ENCODE measurements at regions not wholly inside any gene's neighbourhood (a gene's known extent, or its start where the extent isn't known, plus 50 kb on each side); places are given as distances from the start of the nearest gene placed in this dataset.
"Not testable (repeated sequence)": the region's sequence is repeated elsewhere in the genome, so short reads cannot be mapped to it uniquely, and the experiment has no call there.

DNA sequence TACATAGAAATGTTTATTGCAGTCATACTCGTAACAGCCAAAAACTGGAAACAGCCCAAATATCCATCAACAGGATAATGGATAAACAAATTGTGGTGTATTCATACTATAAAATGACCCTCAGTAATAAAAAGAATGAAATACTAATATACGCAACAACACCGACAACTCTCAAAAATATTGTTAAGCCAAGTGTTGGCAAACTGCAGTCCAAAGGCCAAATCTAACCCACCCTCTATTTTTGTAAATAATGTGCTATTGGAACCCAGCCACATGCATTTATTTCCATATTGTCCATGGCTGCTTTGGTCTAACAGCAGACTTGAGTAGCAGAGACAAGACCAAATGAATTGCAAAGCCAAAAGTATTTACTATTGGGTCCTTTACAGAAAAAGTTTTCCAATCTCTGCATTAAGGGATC is 151.0 kb downstream of the MREG start:
- no peak for DNase-seq (ENCODE audit: low spot score)

DNA sequence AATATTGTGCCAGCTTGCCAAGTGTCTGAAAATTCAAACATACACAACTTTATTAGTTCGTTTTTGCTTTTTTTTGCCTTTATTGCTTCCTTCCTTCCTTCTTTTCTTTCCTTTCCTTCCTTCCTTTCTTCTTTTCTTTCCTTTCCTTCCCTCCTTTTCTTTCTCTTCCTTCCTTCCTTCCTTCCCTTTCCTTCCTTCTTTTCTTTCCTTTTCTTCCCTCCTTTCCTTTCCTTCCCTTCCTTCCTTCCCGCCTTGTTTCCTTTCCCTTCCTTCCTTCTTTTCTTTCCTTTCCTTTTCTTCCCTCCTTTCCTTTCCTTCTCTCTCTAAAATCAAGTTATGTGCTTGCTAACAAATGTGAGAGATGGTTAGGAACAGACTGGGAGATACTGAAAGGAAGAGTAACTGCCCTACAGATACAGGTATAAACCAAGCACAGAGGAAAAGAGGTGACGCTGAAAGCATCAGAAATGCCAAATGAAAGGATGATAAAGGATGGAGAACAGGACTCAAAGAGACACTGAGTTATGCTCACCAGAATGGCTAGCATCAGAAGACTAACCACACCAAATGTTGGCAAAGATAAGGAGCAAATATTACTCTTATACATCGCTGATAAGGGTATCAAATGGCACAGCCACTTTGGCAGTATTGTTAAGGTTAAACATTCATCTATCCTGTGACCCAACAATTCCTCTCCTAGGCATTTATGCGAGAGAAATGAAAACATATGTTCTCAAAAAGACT is 151.6 kb downstream of the MREG start:
- DNase-seq (ENCODE audit: low spot score) = peak; percentile 16

DNA sequence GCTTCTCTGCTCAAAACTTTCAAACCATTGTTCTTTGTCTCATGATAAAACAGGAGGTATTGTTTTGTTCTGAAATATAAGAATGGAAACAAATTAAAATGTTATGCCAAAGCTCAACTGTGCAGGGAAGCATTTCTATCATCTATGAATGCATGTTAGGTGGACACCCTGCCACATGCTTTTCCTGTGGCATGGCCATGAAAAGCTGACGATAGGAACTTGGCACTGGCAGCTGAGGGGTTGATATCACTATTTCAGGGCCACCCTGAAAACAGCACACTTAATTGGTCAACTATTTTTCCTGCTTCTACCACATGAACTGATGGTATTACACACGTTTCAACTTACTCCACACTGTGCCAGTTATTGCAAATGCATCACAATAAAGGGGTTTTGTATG is 157.3 kb downstream of the MREG start:
- DNase-seq (ENCODE audit: low spot score) = no peak

DNA sequence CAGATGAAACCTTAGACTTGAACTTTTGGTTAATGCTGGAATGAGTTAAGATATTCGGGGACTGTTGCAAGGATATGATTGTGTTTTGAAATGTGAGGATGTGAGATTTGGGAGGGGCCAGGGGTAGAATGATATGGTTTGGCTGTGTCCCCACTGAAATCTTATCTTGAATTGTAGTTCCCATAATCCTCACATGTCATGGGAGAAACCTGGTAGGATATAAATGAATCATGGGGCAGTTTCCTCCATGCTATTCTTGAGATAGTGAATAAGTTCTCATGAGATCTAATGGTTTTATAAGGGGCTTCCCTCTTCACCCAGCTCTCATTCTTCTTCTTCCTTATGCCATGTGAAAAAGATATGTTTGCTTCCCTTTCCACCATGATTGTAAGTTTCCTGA is 158.0 kb downstream of the MREG start:
- not testable (repeated sequence) for DNase-seq (ENCODE audit: low spot score)

DNA sequence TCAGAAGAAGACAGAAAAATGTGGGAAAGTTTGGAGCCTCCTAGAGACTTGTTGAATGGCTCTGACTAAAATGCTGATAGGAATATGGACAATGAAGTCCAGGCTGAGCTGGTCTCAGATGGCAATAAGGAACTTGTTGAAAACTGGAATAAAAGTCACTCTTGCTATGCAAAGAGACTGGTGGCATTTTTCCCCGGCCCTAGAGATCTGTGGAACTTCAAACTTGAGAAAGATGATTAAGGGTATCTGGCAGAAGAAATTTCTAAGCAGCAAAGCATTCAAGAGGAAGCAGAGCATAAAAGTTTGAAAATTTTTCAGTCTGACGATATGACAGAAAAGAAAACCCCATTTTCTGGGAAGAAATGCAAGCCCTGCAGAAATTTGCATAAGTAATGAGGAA is 159.3 kb downstream of the MREG start:
- no peak for DNase-seq (ENCODE audit: low spot score)

DNA sequence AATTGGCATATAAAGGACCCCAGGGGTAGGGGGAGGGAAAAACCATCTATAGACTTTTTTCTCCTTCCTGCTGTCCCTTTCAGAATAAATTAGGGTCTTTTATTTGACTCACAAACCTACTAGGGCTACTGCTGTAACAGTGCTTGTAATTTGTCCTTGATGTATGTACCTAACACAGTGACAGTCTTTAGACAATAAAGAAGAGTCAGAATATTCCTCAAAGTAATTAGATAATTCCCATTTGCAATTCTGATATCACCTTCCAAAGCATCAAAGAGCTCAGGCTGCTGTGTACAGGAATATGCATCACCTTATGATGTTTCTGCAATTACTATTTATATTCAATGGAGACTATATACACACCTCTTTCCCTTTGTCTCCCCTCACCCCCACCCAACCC is 161.7 kb downstream of the MREG start:
- DNase-seq (ENCODE audit: low spot score) = no peak

DNA sequence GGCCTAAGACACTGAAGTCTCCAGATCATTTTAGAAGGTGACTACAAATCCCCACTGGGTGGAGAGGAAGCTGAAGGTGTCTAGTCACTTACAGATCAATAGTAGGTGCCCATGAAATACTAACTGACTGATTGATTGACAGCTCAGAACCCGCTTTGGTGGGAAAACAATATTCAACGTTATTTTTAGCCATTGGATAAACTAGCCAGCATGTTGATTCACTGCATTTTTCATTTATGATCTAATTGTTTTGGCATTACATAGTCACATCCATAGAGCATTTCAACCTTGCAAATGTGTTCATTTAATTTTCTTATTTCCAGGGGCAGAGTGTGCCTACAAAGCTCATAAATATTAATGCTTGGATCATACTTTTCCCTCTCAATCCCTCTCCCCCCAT is 162.3 kb downstream of the MREG start:
- DNase-seq (ENCODE audit: low spot score) = no peak

DNA sequence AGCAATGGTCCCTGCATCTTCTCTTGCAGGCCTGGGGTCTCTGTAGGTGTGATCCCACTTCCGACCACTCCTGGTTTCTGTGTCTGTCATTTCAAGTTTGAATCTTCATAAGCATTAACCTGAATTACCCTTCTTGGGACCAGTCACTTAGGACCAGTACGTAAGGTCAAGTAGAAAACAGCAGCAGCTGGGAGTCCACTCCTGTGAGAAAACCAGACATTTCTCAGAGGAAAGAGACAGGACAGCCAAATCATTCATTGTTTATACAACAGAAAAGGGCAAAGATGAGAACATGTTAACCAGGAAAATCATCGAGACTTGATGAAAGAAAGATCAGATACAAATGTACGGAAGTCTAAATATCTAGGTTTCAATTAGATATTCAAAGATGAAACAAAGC is 163.0 kb downstream of the MREG start:
- no peak for DNase-seq (ENCODE audit: low spot score)

DNA sequence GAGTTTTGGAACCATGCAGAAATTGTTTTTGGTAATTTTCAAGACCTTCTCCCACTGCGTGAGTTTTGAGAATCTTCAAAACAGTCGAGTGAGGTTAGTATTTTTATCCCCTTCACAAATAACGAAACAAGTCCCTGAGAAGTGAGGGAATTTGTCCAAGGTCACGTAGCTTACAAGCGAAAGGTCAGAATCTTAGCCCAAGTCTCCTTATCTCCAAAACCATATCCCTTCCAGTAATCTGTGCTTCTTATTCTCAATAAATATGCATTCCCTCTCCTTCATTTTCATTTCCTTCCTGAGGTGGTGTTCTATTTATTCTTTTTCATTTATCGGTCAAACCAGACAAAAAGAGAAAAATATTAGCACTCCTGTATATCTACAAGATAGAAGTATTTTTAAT is 163.6 kb downstream of the MREG start:
- no peak for DNase-seq (ENCODE audit: low spot score)

DNA sequence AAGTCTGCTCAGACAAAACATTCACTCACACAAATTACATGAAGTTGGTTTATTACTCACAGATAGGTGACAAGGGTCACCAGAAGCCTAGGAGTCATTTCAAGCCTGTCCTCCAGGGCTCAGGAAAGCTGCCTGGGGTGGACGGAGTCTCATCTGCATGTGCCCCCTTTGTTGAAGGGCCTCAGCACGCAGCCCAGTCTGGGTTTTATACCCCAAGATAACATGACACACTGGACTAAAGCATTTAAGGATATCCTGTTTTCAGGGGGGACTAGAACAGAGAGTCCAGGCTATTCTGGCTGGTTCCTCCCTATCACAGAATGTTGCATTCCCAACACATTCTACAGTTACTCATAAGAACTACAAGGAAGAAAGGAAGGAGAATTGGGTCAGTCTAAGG is 164.7 kb downstream of the MREG start:
- no peak for DNase-seq (ENCODE audit: low spot score)

DNA sequence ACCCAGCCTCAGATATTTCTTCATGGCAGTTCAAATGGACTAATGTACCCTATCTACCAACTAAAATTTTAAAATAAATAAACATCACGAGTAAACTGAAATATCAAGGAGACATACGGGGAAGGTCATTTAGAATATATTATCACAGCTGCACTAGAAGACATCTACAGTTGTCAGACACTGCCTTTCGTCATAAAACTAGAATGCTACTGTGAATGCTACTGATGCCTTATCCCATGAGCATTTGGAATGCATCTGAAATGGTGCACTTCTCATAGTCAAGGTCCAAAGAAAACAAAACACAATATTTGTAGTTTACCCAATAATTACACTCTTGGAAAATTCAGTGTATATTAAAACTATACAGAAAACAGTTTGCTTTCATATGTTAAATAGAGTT is 165.2 kb downstream of the MREG start:
- no peak for DNase-seq (ENCODE audit: low spot score)

DNA sequence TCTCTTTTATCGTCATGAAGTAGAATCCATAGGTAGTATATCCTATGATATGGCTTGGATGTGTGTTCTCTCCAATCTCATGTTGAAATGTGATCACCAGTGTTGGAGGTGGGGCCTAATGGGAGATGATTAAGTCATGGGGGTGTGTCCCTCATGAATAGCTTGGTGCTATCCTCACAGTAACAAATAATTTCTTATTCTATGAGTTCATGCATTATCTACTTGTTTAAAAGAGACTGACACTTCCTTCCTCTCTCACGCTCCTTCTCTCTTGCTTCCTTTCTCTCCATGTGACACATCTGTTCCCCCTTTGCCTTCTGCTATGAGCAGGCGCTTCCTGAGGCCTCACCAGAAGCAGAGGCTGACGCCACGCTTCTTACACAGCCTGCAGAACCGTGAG is 165.6 kb downstream of the MREG start:
- no peak for DNase-seq (ENCODE audit: low spot score)

DNA sequence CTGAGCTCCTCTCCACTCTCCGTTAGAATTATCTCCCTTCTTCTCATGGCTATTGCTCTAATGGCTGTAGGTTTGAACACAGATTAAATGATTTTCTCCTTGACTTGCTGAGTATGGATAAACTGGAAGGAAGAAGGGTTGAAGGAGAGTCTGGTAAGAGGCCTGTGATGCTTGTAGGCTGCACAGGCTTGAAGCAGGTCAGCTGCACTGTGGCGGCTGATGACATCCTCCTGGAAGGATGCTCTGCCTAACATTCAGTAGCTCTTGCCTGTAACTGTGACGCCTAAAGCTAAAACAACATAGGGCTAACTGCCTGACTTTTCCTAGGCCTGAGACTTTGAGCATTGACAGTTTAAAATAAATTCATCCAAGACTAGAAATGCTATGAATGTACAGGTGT is 166.3 kb downstream of the MREG start:
- no peak for DNase-seq (ENCODE audit: low spot score)

DNA sequence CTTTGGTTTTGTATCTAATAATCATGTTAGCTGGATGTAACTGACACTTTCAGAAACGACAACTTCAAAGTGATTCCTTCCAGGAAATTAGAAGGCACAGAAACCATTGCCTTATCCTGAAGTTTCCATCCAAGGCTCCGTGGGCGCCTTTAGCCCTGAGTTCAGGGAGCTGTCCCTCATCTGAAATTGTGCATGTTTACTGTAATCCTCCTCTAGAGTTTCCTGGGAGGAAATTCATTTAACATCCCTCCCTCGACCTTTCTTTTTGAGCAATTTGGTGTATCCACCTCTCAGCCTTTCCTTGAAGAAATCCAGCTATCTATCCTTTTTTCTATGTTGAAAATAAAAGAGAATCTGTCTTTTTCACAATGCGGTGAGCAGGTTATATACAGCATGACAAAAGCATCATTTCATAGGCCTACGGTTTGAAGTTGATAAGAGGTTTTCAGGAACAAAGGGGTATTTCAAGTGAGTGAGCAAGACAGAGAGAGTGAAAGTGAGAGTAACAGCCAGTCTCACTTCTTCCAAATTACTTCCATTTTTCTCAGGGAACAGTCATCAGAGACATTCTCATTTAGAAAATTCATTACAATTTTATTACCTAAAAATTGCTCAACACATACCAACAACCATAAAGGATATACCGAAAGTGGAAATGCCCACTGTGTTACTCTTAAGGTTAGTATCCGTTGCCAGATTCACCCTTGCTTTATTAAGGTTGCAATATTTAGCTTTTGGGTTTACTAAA is 167.3 kb downstream of the MREG start:
- no peak for DNase-seq (ENCODE audit: low spot score)

DNA sequence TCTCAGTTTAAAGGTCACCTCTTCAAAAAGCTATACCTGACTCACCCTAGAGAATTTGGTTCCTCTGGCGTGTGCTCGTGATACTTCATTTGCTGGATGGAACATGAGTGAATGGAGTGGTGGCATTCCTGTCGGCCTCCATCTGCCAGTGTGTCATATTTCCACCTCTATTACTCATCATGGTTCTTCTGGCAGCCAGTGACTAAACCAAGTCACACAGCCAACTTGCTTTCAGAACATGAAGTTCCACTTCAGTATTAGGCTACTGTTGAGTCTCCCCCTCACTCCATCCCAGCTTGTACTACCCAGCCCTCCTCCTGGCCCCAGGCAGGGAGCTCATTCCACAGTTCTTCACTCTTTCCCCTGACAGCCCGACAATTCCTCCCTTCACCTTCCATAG is 169.8 kb downstream of the MREG start:
- no peak for DNase-seq (ENCODE audit: low spot score)

DNA sequence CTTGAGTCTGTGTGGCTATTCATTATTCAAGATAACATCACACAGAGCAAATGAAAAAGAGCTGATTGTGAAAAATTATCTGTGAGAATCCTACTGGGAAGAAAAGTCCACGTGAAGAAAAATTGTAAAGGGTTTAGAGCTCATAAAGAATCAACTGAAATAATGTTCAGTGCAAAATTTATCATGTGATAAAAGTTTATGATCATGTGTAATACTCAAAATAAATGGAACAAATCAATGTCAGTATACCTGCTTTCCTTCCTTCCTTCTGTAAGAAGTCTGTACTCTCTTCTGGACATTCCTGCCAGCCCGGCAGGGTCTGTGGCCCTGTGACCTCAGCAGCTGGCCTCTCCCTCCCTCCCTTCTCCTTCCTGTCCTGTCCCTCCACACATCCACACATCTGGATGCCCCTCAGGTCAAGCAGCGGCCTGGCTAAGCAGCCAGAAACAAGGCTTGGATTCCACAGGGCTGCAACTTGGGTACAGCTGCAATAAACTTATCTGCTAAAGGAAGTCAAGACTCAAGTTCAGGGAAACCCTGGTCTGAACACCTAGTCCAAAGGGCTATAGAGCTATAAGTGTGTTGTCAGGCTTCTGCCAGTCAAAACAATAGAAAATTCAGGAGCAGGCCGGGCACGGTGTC is 172.1 kb downstream of the MREG start:
- DNase-seq (ENCODE audit: low spot score) = no peak

DNA sequence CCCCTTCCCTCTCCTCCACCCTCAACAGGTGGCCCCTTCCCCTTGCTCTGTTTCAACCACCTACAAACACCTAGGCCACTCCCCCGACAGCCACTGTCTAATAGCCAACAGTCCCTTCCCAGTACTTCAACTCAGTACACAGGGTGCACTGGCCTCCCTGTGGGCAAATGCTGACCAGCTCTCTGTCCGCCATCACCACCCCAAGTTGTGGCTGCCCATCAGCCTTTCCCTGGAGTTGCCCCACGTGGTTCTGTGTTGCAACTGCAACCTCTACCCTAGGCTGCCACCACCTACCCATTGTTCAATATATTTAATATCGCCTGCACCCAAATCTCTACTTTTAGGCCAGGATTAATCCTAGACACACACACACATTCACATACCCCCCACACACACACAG is 173.5 kb downstream of the MREG start:
- no peak for DNase-seq (ENCODE audit: low spot score)

DNA sequence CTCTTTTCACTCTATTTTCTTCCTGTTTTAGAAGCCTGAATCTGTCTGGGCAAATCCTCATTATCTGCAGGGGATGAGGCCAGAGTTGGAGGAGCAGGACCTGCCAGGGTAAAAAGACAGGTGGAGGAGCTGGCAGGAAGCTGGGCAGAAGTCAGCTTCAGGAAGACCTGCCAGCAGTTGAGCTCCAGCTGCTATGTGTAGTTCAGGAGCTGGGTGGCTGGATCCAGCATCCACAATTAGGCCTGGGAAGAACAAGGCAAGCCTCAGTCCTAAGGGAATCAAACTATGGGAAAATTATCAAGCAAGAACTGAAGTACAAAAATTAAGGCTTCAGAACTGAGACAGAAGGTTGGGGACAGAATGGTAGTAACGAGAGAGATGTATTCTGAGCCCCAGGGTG is 174.0 kb downstream of the MREG start:
- no peak for DNase-seq (ENCODE audit: low spot score)

DNA sequence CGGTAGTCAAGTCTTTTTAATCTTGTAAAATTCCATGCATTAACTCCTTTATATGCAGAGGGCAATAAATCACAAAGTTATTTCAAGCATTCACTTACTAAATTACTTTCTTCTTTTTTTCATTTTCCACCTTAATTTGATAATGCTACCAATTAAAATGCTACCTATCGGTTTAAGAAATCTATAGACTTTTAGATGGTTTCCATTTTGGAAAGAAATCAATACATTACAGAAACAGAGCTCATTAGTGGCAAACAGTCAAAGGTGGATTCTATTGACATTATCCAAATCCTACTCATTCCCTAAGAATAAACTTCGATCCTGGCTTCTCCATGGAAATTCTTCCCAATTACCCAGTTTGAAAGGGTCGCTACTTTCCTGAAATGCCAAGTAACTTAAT is 176.5 kb downstream of the MREG start:
- no peak for DNase-seq (ENCODE audit: low spot score)

DNA sequence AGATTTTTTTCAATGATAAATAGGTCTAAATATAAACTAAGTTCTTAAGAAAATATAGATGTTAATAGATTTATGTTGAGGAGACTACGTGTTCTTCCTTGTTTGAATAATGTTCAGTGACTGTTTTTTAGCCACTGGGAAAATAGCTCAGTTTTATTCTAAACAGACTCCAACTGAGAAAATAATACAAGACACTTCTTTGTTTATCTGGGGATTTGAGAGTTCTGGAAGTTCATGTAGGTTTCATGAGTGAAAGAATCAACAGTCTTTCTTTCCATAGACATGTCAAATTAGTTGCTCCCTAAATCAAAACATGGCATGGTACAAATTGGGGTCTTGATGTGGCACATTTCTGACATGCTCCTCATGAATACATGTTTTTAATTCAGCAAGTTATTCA is 177.7 kb downstream of the MREG start:
- no peak for DNase-seq (ENCODE audit: low spot score)

DNA sequence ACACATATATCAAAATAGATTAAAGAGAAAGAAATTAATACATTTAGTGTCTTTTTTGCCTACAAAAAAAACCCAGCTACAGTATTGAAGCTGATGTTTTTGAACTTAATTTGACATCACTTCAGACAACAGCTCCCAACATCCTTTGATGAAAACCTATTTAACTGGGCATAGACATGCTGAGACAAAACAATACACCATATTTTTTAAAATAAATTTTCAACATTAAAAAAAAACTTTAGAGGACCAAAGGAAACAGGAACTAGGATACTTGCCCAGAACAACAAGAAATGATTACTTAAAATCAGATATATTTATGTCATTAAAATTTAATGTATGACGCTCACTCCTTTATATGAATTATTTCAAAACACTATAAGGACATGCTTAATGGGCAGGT is 178.1 kb downstream of the MREG start:
- no peak for DNase-seq (ENCODE audit: low spot score)

DNA sequence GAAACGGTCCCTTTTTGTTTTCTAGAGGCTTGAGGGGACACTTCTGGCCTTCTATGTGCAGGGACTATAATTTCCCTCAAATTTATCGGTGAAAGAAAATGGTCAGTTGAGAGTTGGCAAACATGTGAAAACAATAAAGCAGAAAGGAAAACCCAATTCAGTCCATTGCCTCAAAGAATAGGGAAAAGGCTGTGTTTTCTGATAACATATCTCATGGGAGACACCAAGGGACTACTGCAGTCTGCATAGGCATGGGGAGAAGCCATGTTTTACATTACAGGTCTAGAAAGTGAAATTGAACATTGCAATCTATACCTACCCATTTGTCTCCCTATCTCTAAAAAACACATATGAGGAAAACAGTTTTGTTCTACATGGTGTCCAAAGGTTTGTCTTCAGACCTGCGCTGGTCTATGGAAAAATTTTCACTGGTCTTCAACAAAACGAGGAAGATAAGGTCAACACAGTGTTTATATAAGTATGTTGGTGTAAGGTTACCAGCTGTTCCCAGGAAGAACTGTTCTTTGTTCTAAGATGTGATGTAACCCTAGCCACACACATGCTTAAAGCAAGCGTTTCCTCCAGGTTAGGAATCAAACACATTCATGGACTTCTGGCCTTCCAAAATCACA is 179.7 kb downstream of the MREG start:
- DNase-seq (ENCODE audit: low spot score) = no peak

DNA sequence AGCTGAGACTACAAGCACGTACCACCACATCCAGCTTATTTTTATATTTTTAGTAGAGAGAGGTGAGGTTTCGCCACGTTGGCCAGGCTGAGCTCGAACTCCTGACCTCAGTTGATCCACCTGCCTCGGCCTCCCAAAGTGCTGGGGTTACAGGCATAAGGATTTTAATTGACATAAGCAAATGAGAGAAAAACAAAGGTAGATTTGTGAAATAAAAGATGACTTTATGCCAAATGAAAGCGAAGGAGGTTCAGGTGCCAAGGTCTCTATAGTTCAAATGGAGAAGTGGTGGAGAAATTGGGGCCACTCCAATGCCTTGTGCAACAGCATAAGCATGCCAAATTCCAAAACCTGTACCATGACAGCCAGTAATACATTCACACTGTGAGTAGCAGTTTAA is 180.6 kb downstream of the MREG start:
- DNase-seq (ENCODE audit: low spot score) = no peak
